Sigmoid colon (tissue), 6 donors: ENCODE measurements at regions not wholly inside any gene's neighbourhood (a gene's known extent, or its start where the extent isn't known, plus 50 kb on each side); places are given as distances from the start of the nearest gene placed in this dataset.

Experiments
- DNase-seq: peaks from one replicate; pipeline ENCODE4 v3.0.0-alpha.2; 2019
- H3K27ac ChIP-seq, 4 donors: fragments of 200-600 bp; sonication (generic); one replicate each; pipeline ENCODE4 v1.5.1; 2016 to 2019; ENCODE audit warnings: mild to moderate bottlenecking in 1 of 4
- H3K27me3 ChIP-seq, 3 donors: fragments of 200-600 bp; sonication (generic); one replicate each; pipeline ENCODE4 v1.5.1; 2019; ENCODE audit warnings: mild to moderate bottlenecking in 1 of 3
- H3K36me3 ChIP-seq, 4 donors: fragments of 200-600 bp; sonication (generic); one replicate each; pipeline ENCODE4 v1.5.1; 2016 to 2019
- H3K4me1 ChIP-seq, 4 donors: fragments of 200-600 bp; sonication (generic); one replicate each; pipeline ENCODE4 v1.5.1; 2017 to 2019
- H3K4me3 ChIP-seq, 4 donors: fragments of 200-600 bp; sonication (generic); one replicate each; pipeline ENCODE4 v1.5.1; 2017 to 2019; ENCODE audit warnings: mild to moderate bottlenecking in 2 of 4, moderate library complexity in 1 of 4
- H3K9me3 ChIP-seq, 4 donors: fragments of 200-600 bp in 3 of 4; sonication (generic) in 3 of 4; one replicate each; pipeline versions ENCODE4 v1.5.1 to v1.6.1; 2013 to 2019
- CTCF ChIP-seq, 4 experiments: fragments of 450-650 bp in 3 of 4; fragments of 200-600 bp in 1 of 4; IDR thresholded peaks; one replicate each; pipeline ENCODE4 v1.5.1; 2016 to 2019; ENCODE audit warnings: antibody characterized with exemption in 4 of 4, mild to moderate bottlenecking in 3 of 4, moderate library complexity in 2 of 4
- EP300 ChIP-seq, 4 donors: sonication (generic); formaldehyde crosslinking; IDR thresholded peaks; one replicate each; pipeline ENCODE4 v1.6.1; 2017; ENCODE audit warnings: antibody characterized with exemption in 4 of 4
- POLR2A ChIP-seq, 2 donors: fragments of 450-650 bp; IDR thresholded peaks; one replicate each; pipeline ENCODE4 v1.6.1; 2016; ENCODE audit warnings: antibody characterized with exemption in 2 of 2, mild to moderate bottlenecking in 2 of 2, moderate library complexity in 2 of 2
- POLR2AphosphoS5 ChIP-seq, 4 donors: sonication (generic); formaldehyde crosslinking; IDR thresholded peaks; one replicate each; pipeline ENCODE4 v1.6.1; 2017; ENCODE audit warnings: antibody characterized with exemption in 4 of 4
- WGBS, 2 donors: extraction: QIAGEN DNeasy Blood & Tissue Kit; methylation state at CpG; one replicate each; pipeline ENCODE4 v1.1.7; 2013; 5-methylcytosine and 5-hydroxymethylcytosine counted together
- intact Hi-C: fragments of 100-400 bp; cut with DNase I; formaldehyde crosslinking; loops from one replicate; pipeline ENCODE4 v1.15.1; 2023
- donor health status: healthy with polysubstance abuse.
- donor health status: healthy.

- intact Hi-C loops: loop anchor here (10.0 kb wide), 1 partner anchor 335 kb away; the partner anchor contains the start of gene MAP3K1
- H3K36me3 ChIP-seq: no peaks in the 10 kb centered on the region
- H3K9me3 ChIP-seq: no peaks in the 10 kb centered on the region
- no peak for DNase-seq
- H3K4me3 ChIP-seq: no peak overlapping the region
- H3K27ac ChIP-seq: peak overlapping the region; percentile 81 to 89 (median 84)
- no peaks in the 10 kb centered on the region for H3K27me3 ChIP-seq
- H3K4me1 ChIP-seq: peaks cover 0 to 24% (median 9%) of the 10 kb centered on the region in 4 donors
- no peak for TF ChIP-seq CTCF (IDR thresholded peaks at IDR 0.05)
- no peak for TF ChIP-seq EP300 (IDR thresholded peaks at IDR 0.05)
- no peak for TF ChIP-seq POLR2A (IDR thresholded peaks at IDR 0.05)
- TF ChIP-seq POLR2AphosphoS5 (IDR thresholded peaks at IDR 0.05): no peak
- WGBS, 2 donors: 62 to 77% methylated on average over 9 of the region's 9 CpGs
These were observed 246.6 kb upstream of the ANKRD55 start for GRCh38 chr5:56479696-56480077.

GRCh38 chr5:56479126-56479525, 246.0 kb upstream of the ANKRD55 start:
- H3K36me3 ChIP-seq: no peaks in the 10 kb centered on the region
- peaks cover 0 to 24% (median 9%) of the 10 kb centered on the region in 4 donors for H3K4me1 ChIP-seq
- intact Hi-C loops: no loop called here
- DNase-seq: no peak
- TF ChIP-seq CTCF (IDR thresholded peaks at IDR 0.05) (no peak), POLR2A (IDR thresholded peaks at IDR 0.05) (no peak), EP300 (IDR thresholded peaks at IDR 0.05) (no peak), POLR2AphosphoS5 (IDR thresholded peaks at IDR 0.05) (no peak)
- H3K4me3 ChIP-seq: no peak overlapping the region
- no peaks in the 10 kb centered on the region for H3K27me3 ChIP-seq
- no peaks in the 10 kb centered on the region for H3K9me3 ChIP-seq
- 81 to 87% methylated on average over 3 of the region's 3 CpGs for WGBS, 2 donors
- H3K27ac ChIP-seq: peak overlapping the region in 2 of 4 donors; percentile 84 to 89

GRCh38 chr5:56478062-56478461, 244.9 kb upstream of the ANKRD55 start:
- no peak overlapping the region for H3K27ac ChIP-seq
- H3K36me3 ChIP-seq: no peaks in the 10 kb centered on the region
- no peaks in the 10 kb centered on the region for H3K9me3 ChIP-seq
- no peak overlapping the region for H3K4me3 ChIP-seq
- 88 to 96% methylated on average over 3 of the region's 3 CpGs for WGBS, 2 donors
- H3K27me3 ChIP-seq: no peaks in the 10 kb centered on the region
- peaks cover 0 to 24% (median 9%) of the 10 kb centered on the region in 4 donors for H3K4me1 ChIP-seq
- no peak for DNase-seq
- intact Hi-C loops: no loop called here
- TF ChIP-seq CTCF (IDR thresholded peaks at IDR 0.05): no peak
- no peak for TF ChIP-seq EP300 (IDR thresholded peaks at IDR 0.05)
- no peak for TF ChIP-seq POLR2A (IDR thresholded peaks at IDR 0.05)

DNA sequence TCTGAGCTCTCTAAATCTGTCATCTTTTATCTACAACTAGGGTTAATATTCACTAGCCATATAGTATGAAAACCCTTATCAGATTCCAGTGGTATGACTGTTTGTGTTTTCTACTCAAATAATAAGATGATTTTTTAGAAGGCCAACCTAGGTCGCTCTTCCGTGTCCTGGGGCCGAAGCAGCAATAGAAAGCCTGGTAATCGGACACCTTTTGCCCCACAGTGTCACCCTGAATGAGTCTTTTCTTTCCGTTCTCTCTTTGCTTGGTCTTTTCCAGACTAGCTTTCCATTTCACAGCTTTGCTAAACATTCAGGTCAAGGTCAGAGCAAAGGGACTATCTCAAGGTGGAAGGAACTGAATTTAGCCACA, 243.3 kb upstream of the ANKRD55 start:
- Histone ChIP-seq H3K27ac (no peak overlapping the region), H3K4me3 (no peak overlapping the region), H3K4me1 (peaks cover 0 to 19% (median 4%) of the 10 kb centered on the region in 4 donors), H3K9me3 (no peaks in the 10 kb centered on the region), H3K27me3 (no peaks in the 10 kb centered on the region), H3K36me3 (no peaks in the 10 kb centered on the region)
- 87 to 91% methylated on average over 5 of the region's 5 CpGs for whole genome bisulfite sequencing, 2 donors
- no peak for DNase-seq
- no peak for TF ChIP-seq CTCF (IDR thresholded peaks at IDR 0.05)
- no peak for TF ChIP-seq POLR2A (IDR thresholded peaks at IDR 0.05)
- no peak for TF ChIP-seq POLR2AphosphoS5 (IDR thresholded peaks at IDR 0.05)
- no peak for TF ChIP-seq EP300 (IDR thresholded peaks at IDR 0.05)
- intact Hi-C loops: no loop called here
